Fibroblast of lung (primary cell): ENCODE measurements at regions not wholly inside any gene's neighbourhood (a gene's known extent, or its start where the extent isn't known, plus 50 kb on each side); places are given as distances from the start of the nearest gene placed in this dataset.

Experiments used
- CTCF ChIP-seq, 2 donors: IDR thresholded peaks in 1 of 2; conservative IDR thresholded peaks in 1 of 2; 1 replicate in 1 of 2; 2 replicates in 1 of 2; pipeline ENCODE4 v1.5.1; 2011 to 2012; ENCODE audit warnings: low read length in 2 of 2, control low read depth in 1 of 2, inconsistent platforms in 1 of 2, low read depth in 1 of 2, mild to moderate bottlenecking in 1 of 2
- EZH2 ChIP-seq: IDR thresholded peaks from 2 replicates; pipeline ENCODE4 v1.5.1; 2012; ENCODE audit warnings: low read length, control low read depth, mild to moderate bottlenecking; ENCODE audit errors: missing control alignments

GRCh38 chr3:64828276-64828675, 140.5 kb upstream of the ADAMTS9 start:
- TF ChIP-seq CTCF (conservative IDR thresholded peaks at IDR 0.05 in 1 of 2, IDR thresholded peaks at IDR 0.05 in 1 of 2; ENCODE audit: low read depth in 1 of 2, low read length in 2 of 2) (no peak), EZH2 (no peak)
